ENCODE measurements at regions not wholly inside any gene's neighbourhood (a gene's known extent, or its start where the extent isn't known, plus 50 kb on each side); places are given as distances from the start of the nearest gene placed in this dataset.

GRCh38 chr2:147003081-147003480 is 841.7 kb upstream of the ACVR2A start:
- TF ChIP-seq POLR2A (IDR thresholded peaks at IDR 0.05) = no peak
- no peak for TF ChIP-seq CTCF (IDR thresholded peaks at IDR 0.05)
